Testis (tissue), 2 donors: ENCODE measurements at regions not wholly inside any gene's neighbourhood (a gene's known extent, or its start where the extent isn't known, plus 50 kb on each side); places are given as distances from the start of the nearest gene placed in this dataset.

Experiments used
- DNase-seq: peaks from one replicate; pipeline ENCODE4 v3.0.0-alpha.2; 2019
- H3K27ac ChIP-seq, 2 donors: fragments of 200-600 bp; sonication (generic); one replicate each; pipeline ENCODE4 v1.5.1; 2019
- H3K27me3 ChIP-seq: fragments of 200-600 bp; sonication (generic); one replicate; pipeline ENCODE4 v1.5.1; 2019
- H3K36me3 ChIP-seq: fragments of 200-600 bp; sonication (generic); one replicate; pipeline ENCODE4 v1.5.1; 2017; ENCODE audit warnings: low read depth; ENCODE audit errors: missing control alignments
- H3K4me1 ChIP-seq: fragments of 200-600 bp; sonication (generic); one replicate; pipeline ENCODE4 v1.5.1; 2019
- H3K4me3 ChIP-seq, 2 donors: fragments of 200-600 bp; sonication (generic); one replicate each; pipeline ENCODE4 v1.5.1; 2017 to 2019
- H3K9me3 ChIP-seq: fragments of 200-600 bp; sonication (generic); one replicate; pipeline ENCODE4 v1.5.1; 2017
- POLR2A ChIP-seq: fragments of 450-650 bp; IDR thresholded peaks from one replicate; pipeline ENCODE4 v1.6.1; 2017; ENCODE audit warnings: antibody characterized with exemption, mild to moderate bottlenecking, moderate library complexity
- WGBS, 2 donors: methylation state at CpG; one replicate each; pipeline ENCODE4 v1.1.5; 2018; 5-methylcytosine and 5-hydroxymethylcytosine counted together
- intact Hi-C: fragments of 100-400 bp; cut with DNase I; formaldehyde crosslinking; loops from one replicate; pipeline ENCODE4 v1.15.1; 2023; ENCODE audit warnings: low total_unique reads
- TF ChIP-seq, protein P1 (sequence below), 3 experiments: fragments of 450-650 bp in 2 of 3; fragments of 200-600 bp in 1 of 3; sonication (generic) in 1 of 3; IDR thresholded peaks; one replicate each; pipeline ENCODE4 v1.5.1; 2016 to 2019; ENCODE audit warnings: antibody characterized with exemption in 3 of 3, mild to moderate bottlenecking in 2 of 3, moderate library complexity in 1 of 3

- Histone ChIP-seq H3K9me3 (no peaks in the 10 kb centered on the region), H3K36me3 (no peaks in the 10 kb centered on the region), H3K4me3 (no peak overlapping the region), H3K27me3 (no peaks in the 10 kb centered on the region), H3K27ac (no peak overlapping the region), H3K4me1 (no peaks in the 10 kb centered on the region)
- TF ChIP-seq, protein P1, sequence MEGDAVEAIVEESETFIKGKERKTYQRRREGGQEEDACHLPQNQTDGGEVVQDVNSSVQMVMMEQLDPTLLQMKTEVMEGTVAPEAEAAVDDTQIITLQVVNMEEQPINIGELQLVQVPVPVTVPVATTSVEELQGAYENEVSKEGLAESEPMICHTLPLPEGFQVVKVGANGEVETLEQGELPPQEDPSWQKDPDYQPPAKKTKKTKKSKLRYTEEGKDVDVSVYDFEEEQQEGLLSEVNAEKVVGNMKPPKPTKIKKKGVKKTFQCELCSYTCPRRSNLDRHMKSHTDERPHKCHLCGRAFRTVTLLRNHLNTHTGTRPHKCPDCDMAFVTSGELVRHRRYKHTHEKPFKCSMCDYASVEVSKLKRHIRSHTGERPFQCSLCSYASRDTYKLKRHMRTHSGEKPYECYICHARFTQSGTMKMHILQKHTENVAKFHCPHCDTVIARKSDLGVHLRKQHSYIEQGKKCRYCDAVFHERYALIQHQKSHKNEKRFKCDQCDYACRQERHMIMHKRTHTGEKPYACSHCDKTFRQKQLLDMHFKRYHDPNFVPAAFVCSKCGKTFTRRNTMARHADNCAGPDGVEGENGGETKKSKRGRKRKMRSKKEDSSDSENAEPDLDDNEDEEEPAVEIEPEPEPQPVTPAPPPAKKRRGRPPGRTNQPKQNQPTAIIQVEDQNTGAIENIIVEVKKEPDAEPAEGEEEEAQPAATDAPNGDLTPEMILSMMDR (IDR thresholded peaks at IDR 0.05): no peak
- TF ChIP-seq POLR2A: no peak
- intact Hi-C loops: no loop called here
- no peak for DNase-seq
Measured at GRCh38 chrX:15033917-15034316, 160.7 kb downstream of the MOSPD2 start.

- H3K36me3 ChIP-seq: no peaks in the 10 kb centered on the region
- TF ChIP-seq POLR2A: no peak
- TF ChIP-seq, protein P1 (IDR thresholded peaks at IDR 0.05): no peak
- no peaks in the 10 kb centered on the region for H3K9me3 ChIP-seq
- H3K27ac ChIP-seq: no peak overlapping the region
- 83 to 88% methylated on average over 3 of the region's 3 CpGs for WGBS, 2 donors
- intact Hi-C loops: no loop called here
- no peak for DNase-seq
- no peaks in the 10 kb centered on the region for H3K27me3 ChIP-seq
- H3K4me1 ChIP-seq: no peaks in the 10 kb centered on the region
- no peak overlapping the region for H3K4me3 ChIP-seq
Measured at GRCh38 chrX:15017491-15017890, 144.3 kb downstream of the MOSPD2 start.

DNA sequence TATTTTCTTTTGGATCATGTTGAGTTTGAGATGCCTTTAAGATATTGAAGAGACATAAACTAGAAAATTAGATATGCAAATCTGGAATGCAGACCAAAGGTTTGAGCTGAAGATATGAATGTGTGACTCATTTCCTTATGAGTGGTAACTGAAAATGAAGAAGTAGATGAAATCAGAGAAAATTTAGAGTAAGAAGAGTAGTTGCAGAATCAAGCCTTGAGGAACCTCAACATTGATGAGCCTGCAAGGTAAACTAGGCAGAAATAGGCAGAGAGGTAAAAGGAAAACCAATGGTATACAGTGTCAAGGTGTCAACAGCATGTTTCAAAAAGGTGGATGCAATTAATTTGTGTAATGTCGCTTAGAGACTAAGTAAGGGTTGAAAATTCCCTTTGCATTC lies 142.8 kb downstream of the MOSPD2 start:
- no peak overlapping the region for H3K27ac ChIP-seq
- H3K4me1 ChIP-seq: no peaks in the 10 kb centered on the region
- no peaks in the 10 kb centered on the region for H3K36me3 ChIP-seq
- H3K9me3 ChIP-seq: no peaks in the 10 kb centered on the region
- 71 to 100% methylated on average over 1 of the region's 1 CpG for WGBS, 2 donors
- no peak overlapping the region for H3K4me3 ChIP-seq
- DNase-seq: no peak
- intact Hi-C loops: no loop called here
- H3K27me3 ChIP-seq: no peaks in the 10 kb centered on the region
- TF ChIP-seq, protein P1 (IDR thresholded peaks at IDR 0.05): no peak
- TF ChIP-seq POLR2A: no peak

DNA sequence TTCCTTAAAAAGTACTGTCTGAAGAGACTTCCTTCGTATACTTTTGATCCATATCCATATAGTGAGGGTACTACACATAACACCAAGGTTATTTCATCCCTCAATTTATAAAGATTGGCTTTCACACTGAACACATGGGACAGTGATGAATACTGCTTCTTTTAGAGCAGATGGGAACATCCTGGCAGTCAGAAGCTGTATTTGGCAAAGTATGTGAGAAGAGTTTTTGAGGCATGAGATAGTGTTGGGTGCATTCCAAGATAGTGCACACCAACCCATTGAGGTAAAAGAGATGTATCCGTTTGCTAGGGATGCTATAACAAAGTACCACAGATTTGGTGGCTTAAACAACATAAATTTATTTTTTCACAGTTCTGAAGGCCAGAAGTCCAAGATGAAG lies 141.1 kb downstream of the MOSPD2 start:
- H3K36me3 ChIP-seq: no peaks in the 10 kb centered on the region
- H3K9me3 ChIP-seq: no peaks in the 10 kb centered on the region
- TF ChIP-seq POLR2A: no peak
- TF ChIP-seq, protein P1 (IDR thresholded peaks at IDR 0.05): no peak
- WGBS, 2 donors: 69 to 87% methylated on average over 2 of the region's 2 CpGs
- no peaks in the 10 kb centered on the region for H3K4me1 ChIP-seq
- H3K27me3 ChIP-seq: no peaks in the 10 kb centered on the region
- no peak for DNase-seq
- no peak overlapping the region for H3K4me3 ChIP-seq
- intact Hi-C loops: no loop called here
- no peak overlapping the region for H3K27ac ChIP-seq

GRCh38 chrX:15013461-15013860 lies 140.2 kb downstream of the MOSPD2 start:
- H3K27ac ChIP-seq: no peak overlapping the region
- no peak for DNase-seq
- intact Hi-C loops: no loop called here
- no peak overlapping the region for H3K4me3 ChIP-seq
- no peaks in the 10 kb centered on the region for H3K36me3 ChIP-seq
- no peaks in the 10 kb centered on the region for H3K27me3 ChIP-seq
- H3K9me3 ChIP-seq: no peaks in the 10 kb centered on the region
- TF ChIP-seq, protein P1 (IDR thresholded peaks at IDR 0.05): no peak
- TF ChIP-seq POLR2A: no peak
- no peaks in the 10 kb centered on the region for H3K4me1 ChIP-seq
- WGBS, 2 donors: 34 to 53% methylated on average over 1 of the region's 1 CpG
